ENCODE measurements at regions not wholly inside any gene's neighbourhood (a gene's known extent, or its start where the extent isn't known, plus 50 kb on each side); places are given as distances from the start of the nearest gene placed in this dataset.
"Not testable (repeated sequence)": the region's sequence is repeated elsewhere in the genome, so short reads cannot be mapped to it uniquely, and the experiment has no call there.

GRCh38 chr10:44569193-44570091 is 184.5 kb upstream of the CXCL12 start:
- no peak for DNase-seq

- no peak for DNase-seq
Observed at GRCh38 chr10:44571701-44572100, 186.8 kb upstream of the CXCL12 start.

GRCh38 chr10:44572146-44572545 is 187.2 kb upstream of the CXCL12 start:
- no peak for DNase-seq

- DNase-seq, result no peak
Observed at GRCh38 chr10:44573821-44574220, 188.9 kb upstream of the CXCL12 start.

GRCh38 chr10:44574596-44575480 is 189.9 kb upstream of the CXCL12 start:
- no peak for DNase-seq

- no peak for DNase-seq
Observed at GRCh38 chr10:44575601-44576380, 190.9 kb upstream of the CXCL12 start.

- no peak for DNase-seq
Observed at GRCh38 chr10:44576702-44577191, 191.8 kb upstream of the CXCL12 start.

- no peak for DNase-seq
Observed at GRCh38 chr10:44577533-44577932, 192.6 kb upstream of the CXCL12 start.

- no peak for DNase-seq
Observed at GRCh38 chr10:44578271-44578670, 193.4 kb upstream of the CXCL12 start.

- not testable (repeated sequence) for DNase-seq
Observed at GRCh38 chr10:44578963-44579362, 194.1 kb upstream of the CXCL12 start.

- DNase-seq, result no peak
Observed at GRCh38 chr10:44581996-44582395, 197.1 kb upstream of the CXCL12 start.

GRCh38 chr10:44587488-44588318 is 202.8 kb upstream of the CXCL12 start:
- no peak for DNase-seq

- DNase-seq, result no peak
Observed at GRCh38 chr10:44589181-44589943, 204.5 kb upstream of the CXCL12 start.

GRCh38 chr10:44589944-44590449 is 205.1 kb upstream of the CXCL12 start:
- DNase-seq, result no peak

- no peak for DNase-seq
Observed at GRCh38 chr10:44591911-44592310, 207.0 kb upstream of the CXCL12 start.

GRCh38 chr10:44593952-44594351 is 209.1 kb upstream of the CXCL12 start:
- DNase-seq, result no peak

- no peak for DNase-seq
Observed at GRCh38 chr10:44607116-44607515, 222.2 kb upstream of the CXCL12 start.

- no peak for DNase-seq
Observed at GRCh38 chr10:44618910-44619309, 234.0 kb upstream of the CXCL12 start.

GRCh38 chr10:44619521-44619920 is 234.6 kb upstream of the CXCL12 start:
- no peak for DNase-seq

GRCh38 chr10:44619975-44620374 is 235.1 kb upstream of the CXCL12 start:
- no peak for DNase-seq

Measured in activated naive CD4-positive, alpha-beta T cell (primary cell).